ENCODE measurements at regions not wholly inside any gene's neighbourhood (a gene's known extent, or its start where the extent isn't known, plus 50 kb on each side); places are given as distances from the start of the nearest gene placed in this dataset.

- Histone ChIP-seq H3K9me2 (replicated peaks; ENCODE audit: low read length) (no peaks in the 10 kb centered on the region), H3K9ac (ENCODE audit: low read length) (no peak overlapping the region), H3K4me3 (ENCODE audit: low read length) (no peak overlapping the region), H3K9me3 (ENCODE audit: low read length) (no peaks in the 10 kb centered on the region), H2AFZ (ENCODE audit: low read length) (no peak overlapping the region), H4K20me1 (ENCODE audit: low read length) (no peaks in the 10 kb centered on the region), H3K27ac (ENCODE audit: low read length) (no peak overlapping the region), H3K27me3 (ENCODE audit: low read length) (no peaks in the 10 kb centered on the region), H3K4me1 (ENCODE audit: insufficient read depth, low read length) (no peaks in the 10 kb centered on the region), H3K79me2 (ENCODE audit: low read length) (no peaks in the 10 kb centered on the region), H3K36me3 (ENCODE audit: low read depth, low read length) (no peaks in the 10 kb centered on the region), H3F3A (ENCODE audit: low read length, unreplicated experiment) (no peaks in the 10 kb centered on the region), H3K4me2 (ENCODE audit: low read length) (no peak overlapping the region)
- TF ChIP-seq CTCF (conservative IDR thresholded peaks at IDR 0.05; ENCODE audit: low read depth, low read length) (no peak), EZH2 (IDR thresholded peaks at IDR 0.05; ENCODE audit: low read length, unreplicated experiment) (no peak), EZH2phosphoT487 (IDR thresholded peaks at IDR 0.05; ENCODE audit: borderline replicate concordance, low read length) (no peak)
- DNase-seq = no peak
- ATAC-seq = no peak
- CTCF ChIA-PET = no interaction called here
- POLR2A ChIA-PET (ENCODE audit: unreplicated experiment) = no interaction called here
- BruUV-seq (replicated peaks) = no TSS peak
- intact Hi-C loops (cut with micrococcal nuclease) = no loop called here
These were observed 365.8 kb downstream of the SAMD5 start for GRCh38 chr6:147874322-147874721.

- Histone ChIP-seq H3K9ac (ENCODE audit: low read length) (no peak overlapping the region), H4K20me1 (ENCODE audit: low read length) (no peaks in the 10 kb centered on the region), H3K4me2 (ENCODE audit: low read length) (no peak overlapping the region), H3F3A (ENCODE audit: low read length, unreplicated experiment) (no peaks in the 10 kb centered on the region), H3K9me2 (replicated peaks; ENCODE audit: low read length) (no peaks in the 10 kb centered on the region), H3K4me1 (ENCODE audit: insufficient read depth, low read length) (no peaks in the 10 kb centered on the region), H2AFZ (ENCODE audit: low read length) (no peak overlapping the region), H3K79me2 (ENCODE audit: low read length) (no peaks in the 10 kb centered on the region), H3K27me3 (ENCODE audit: low read length) (no peaks in the 10 kb centered on the region), H3K9me3 (ENCODE audit: low read length) (no peaks in the 10 kb centered on the region), H3K27ac (ENCODE audit: low read length) (no peak overlapping the region), H3K4me3 (ENCODE audit: low read length) (no peak overlapping the region), H3K36me3 (ENCODE audit: low read depth, low read length) (no peaks in the 10 kb centered on the region)
- no TSS peak for BruUV-seq (replicated peaks)
- intact Hi-C loops (cut with micrococcal nuclease) = no loop called here
- POLR2A ChIA-PET (ENCODE audit: unreplicated experiment) = no interaction called here
- ATAC-seq = no peak
- TF ChIP-seq EZH2phosphoT487 (IDR thresholded peaks at IDR 0.05; ENCODE audit: borderline replicate concordance, low read length) (no peak), CTCF (conservative IDR thresholded peaks at IDR 0.05; ENCODE audit: low read depth, low read length) (no peak), EZH2 (IDR thresholded peaks at IDR 0.05; ENCODE audit: low read length, unreplicated experiment) (no peak)
- no peak for DNase-seq
- CTCF ChIA-PET = no interaction called here
These were observed 370.6 kb downstream of the SAMD5 start for GRCh38 chr6:147879031-147879580.

- no peaks in the 10 kb centered on the region for H3K9me2 ChIP-seq (replicated peaks; ENCODE audit: low read length)
- intact Hi-C loops (cut with micrococcal nuclease) = no loop called here
- H3K27me3 ChIP-seq (ENCODE audit: low read length) = no peaks in the 10 kb centered on the region
- no peaks in the 10 kb centered on the region for H3K79me2 ChIP-seq (ENCODE audit: low read length)
- no peak for DNase-seq
- H3K4me1 ChIP-seq (ENCODE audit: insufficient read depth, low read length) = no peaks in the 10 kb centered on the region
- TF ChIP-seq EZH2phosphoT487 (IDR thresholded peaks at IDR 0.05; ENCODE audit: borderline replicate concordance, low read length) (no peak), CTCF (conservative IDR thresholded peaks at IDR 0.05; ENCODE audit: low read depth, low read length) (no peak), EZH2 (IDR thresholded peaks at IDR 0.05; ENCODE audit: low read length, unreplicated experiment) (no peak)
- no peak for ATAC-seq
- ChIA-PET POLR2A (ENCODE audit: unreplicated experiment) (no interaction called here), CTCF (no interaction called here)
- no peak overlapping the region for H3K27ac ChIP-seq (ENCODE audit: low read length)
- no peaks in the 10 kb centered on the region for H3F3A ChIP-seq (ENCODE audit: low read length, unreplicated experiment)
- no peak overlapping the region for H3K4me3 ChIP-seq (ENCODE audit: low read length)
- H3K9me3 ChIP-seq (ENCODE audit: low read length) = no peaks in the 10 kb centered on the region
- no peak overlapping the region for H3K4me2 ChIP-seq (ENCODE audit: low read length)
- no peaks in the 10 kb centered on the region for H3K36me3 ChIP-seq (ENCODE audit: low read depth, low read length)
- H3K9ac ChIP-seq (ENCODE audit: low read length) = no peak overlapping the region
- no peaks in the 10 kb centered on the region for H4K20me1 ChIP-seq (ENCODE audit: low read length)
- BruUV-seq (replicated peaks) = no TSS peak
- H2AFZ ChIP-seq (ENCODE audit: low read length) = no peak overlapping the region
These were observed 372.9 kb downstream of the SAMD5 start for GRCh38 chr6:147881432-147881831.

Data from PC-3 (cell line).